ENCODE measurements at regions not wholly inside any gene's neighbourhood (a gene's known extent, or its start where the extent isn't known, plus 50 kb on each side); places are given as distances from the start of the nearest gene placed in this dataset.

GRCh38 chr2:62447411-62447810 is 58.6 kb downstream of the TMEM17 start:
- no peak for DNase-seq (ENCODE audit: low read depth)

GRCh38 chr2:62446491-62446890 is 59.5 kb downstream of the TMEM17 start:
- DNase-seq (ENCODE audit: low read depth): no peak

- no peak for DNase-seq (ENCODE audit: low read depth)
These were observed 62.1 kb downstream of the TMEM17 start for GRCh38 chr2:62443886-62444285.

GRCh38 chr2:62443471-62443870 is 62.5 kb downstream of the TMEM17 start:
- DNase-seq (ENCODE audit: low read depth): no peak

- DNase-seq (ENCODE audit: low read depth): no peak
These were observed 64.2 kb downstream of the TMEM17 start for GRCh38 chr2:62441824-62442223.

- no peak for DNase-seq (ENCODE audit: low read depth)
These were observed 64.6 kb downstream of the TMEM17 start for GRCh38 chr2:62441421-62441820.

GRCh38 chr2:62440281-62440946 is 65.6 kb downstream of the TMEM17 start:
- DNase-seq (ENCODE audit: low read depth): no peak

- no peak for DNase-seq (ENCODE audit: low read depth)
These were observed 66.6 kb downstream of the TMEM17 start for GRCh38 chr2:62439425-62439824.

- no peak for DNase-seq (ENCODE audit: low read depth)
These were observed 68.2 kb downstream of the TMEM17 start for GRCh38 chr2:62437785-62438184.

- no peak for DNase-seq (ENCODE audit: low read depth)
These were observed 70.3 kb downstream of the TMEM17 start for GRCh38 chr2:62435720-62436119.

- DNase-seq (ENCODE audit: low read depth): no peak
These were observed 73.6 kb downstream of the TMEM17 start for GRCh38 chr2:62432407-62432806.

GRCh38 chr2:62431512-62431911 is 74.5 kb downstream of the TMEM17 start:
- DNase-seq (ENCODE audit: low read depth): no peak

GRCh38 chr2:62430146-62430545 is 75.8 kb downstream of the TMEM17 start:
- DNase-seq (ENCODE audit: low read depth): no peak

- no peak for DNase-seq (ENCODE audit: low read depth)
These were observed 78.8 kb downstream of the TMEM17 start for GRCh38 chr2:62427146-62427545.

- no peak for DNase-seq (ENCODE audit: low read depth)
These were observed 79.7 kb downstream of the TMEM17 start for GRCh38 chr2:62426154-62426912.

GRCh38 chr2:62425684-62426083 is 80.3 kb downstream of the TMEM17 start:
- DNase-seq (ENCODE audit: low read depth): no peak

GRCh38 chr2:62424899-62425298 is 81.1 kb downstream of the TMEM17 start:
- no peak for DNase-seq (ENCODE audit: low read depth)

- DNase-seq (ENCODE audit: low read depth): no peak
These were observed 82.0 kb downstream of the TMEM17 start for GRCh38 chr2:62423883-62424458.

GRCh38 chr2:62423235-62423634 is 82.8 kb downstream of the TMEM17 start:
- no peak for DNase-seq (ENCODE audit: low read depth)

- no peak for DNase-seq (ENCODE audit: low read depth)
These were observed 90.5 kb downstream of the TMEM17 start for GRCh38 chr2:62415518-62415917.

GRCh38 chr2:62415019-62415431 is 91.0 kb downstream of the TMEM17 start:
- DNase-seq (ENCODE audit: low read depth): no peak

GRCh38 chr2:62413116-62413663 is 92.8 kb downstream of the TMEM17 start:
- no peak for DNase-seq (ENCODE audit: low read depth)

- no peak for DNase-seq (ENCODE audit: low read depth)
These were observed 93.7 kb downstream of the TMEM17 start for GRCh38 chr2:62412347-62412742.
